ENCODE measurements at regions not wholly inside any gene's neighbourhood (a gene's known extent, or its start where the extent isn't known, plus 50 kb on each side); places are given as distances from the start of the nearest gene placed in this dataset.

DNA sequence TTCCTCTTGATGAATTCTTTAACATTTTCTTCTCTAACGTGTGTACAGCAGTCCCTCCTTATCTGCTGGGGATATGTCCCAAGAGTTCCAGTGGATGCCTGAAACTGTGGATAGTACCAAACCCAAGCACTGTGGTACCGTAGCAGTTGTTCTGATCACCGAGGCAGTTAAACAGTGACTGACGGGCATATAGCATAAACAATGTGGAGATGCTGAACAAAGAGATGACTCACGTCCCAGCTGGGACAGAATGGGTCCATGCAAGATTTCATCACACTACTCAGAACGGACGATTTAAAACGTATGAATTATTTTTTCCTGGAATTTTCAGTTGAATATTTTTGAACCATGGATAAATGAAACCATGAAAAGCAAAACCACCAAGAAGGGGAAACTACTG lies 54.5 kb upstream of the SPAG16 start (continued):
- no peak for TF ChIP-seq E4F1 (IDR thresholded peaks at IDR 0.05; ENCODE audit: borderline replicate concordance, partially characterized antibody)
- TF ChIP-seq, protein P1, sequence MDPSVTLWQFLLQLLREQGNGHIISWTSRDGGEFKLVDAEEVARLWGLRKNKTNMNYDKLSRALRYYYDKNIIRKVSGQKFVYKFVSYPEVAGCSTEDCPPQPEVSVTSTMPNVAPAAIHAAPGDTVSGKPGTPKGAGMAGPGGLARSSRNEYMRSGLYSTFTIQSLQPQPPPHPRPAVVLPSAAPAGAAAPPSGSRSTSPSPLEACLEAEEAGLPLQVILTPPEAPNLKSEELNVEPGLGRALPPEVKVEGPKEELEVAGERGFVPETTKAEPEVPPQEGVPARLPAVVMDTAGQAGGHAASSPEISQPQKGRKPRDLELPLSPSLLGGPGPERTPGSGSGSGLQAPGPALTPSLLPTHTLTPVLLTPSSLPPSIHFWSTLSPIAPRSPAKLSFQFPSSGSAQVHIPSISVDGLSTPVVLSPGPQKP (IDR thresholded peaks at IDR 0.05; ENCODE audit: low read depth, low read length): no peak
- TF ChIP-seq PKNOX1 (IDR thresholded peaks at IDR 0.05): peak; percentile 70
- TF ChIP-seq, protein P2, sequence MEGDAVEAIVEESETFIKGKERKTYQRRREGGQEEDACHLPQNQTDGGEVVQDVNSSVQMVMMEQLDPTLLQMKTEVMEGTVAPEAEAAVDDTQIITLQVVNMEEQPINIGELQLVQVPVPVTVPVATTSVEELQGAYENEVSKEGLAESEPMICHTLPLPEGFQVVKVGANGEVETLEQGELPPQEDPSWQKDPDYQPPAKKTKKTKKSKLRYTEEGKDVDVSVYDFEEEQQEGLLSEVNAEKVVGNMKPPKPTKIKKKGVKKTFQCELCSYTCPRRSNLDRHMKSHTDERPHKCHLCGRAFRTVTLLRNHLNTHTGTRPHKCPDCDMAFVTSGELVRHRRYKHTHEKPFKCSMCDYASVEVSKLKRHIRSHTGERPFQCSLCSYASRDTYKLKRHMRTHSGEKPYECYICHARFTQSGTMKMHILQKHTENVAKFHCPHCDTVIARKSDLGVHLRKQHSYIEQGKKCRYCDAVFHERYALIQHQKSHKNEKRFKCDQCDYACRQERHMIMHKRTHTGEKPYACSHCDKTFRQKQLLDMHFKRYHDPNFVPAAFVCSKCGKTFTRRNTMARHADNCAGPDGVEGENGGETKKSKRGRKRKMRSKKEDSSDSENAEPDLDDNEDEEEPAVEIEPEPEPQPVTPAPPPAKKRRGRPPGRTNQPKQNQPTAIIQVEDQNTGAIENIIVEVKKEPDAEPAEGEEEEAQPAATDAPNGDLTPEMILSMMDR (IDR thresholded peaks at IDR 0.05 in 2 of 3, conservative IDR thresholded peaks at IDR 0.05 in 1 of 3; ENCODE audit: control insufficient read depth in 2 of 3, extremely low read depth in 1 of 3, insufficient read depth in 1 of 3, low read depth in 3 of 3, low read length in 3 of 3): no peak
- peak; percentile 41; the same call in 1 of the 2 replicates for TF ChIP-seq PML (IDR thresholded peaks at IDR 0.05; ENCODE audit: low read length)
- TF ChIP-seq SMAD5 (IDR thresholded peaks at IDR 0.05; ENCODE audit: low read depth): 0 out of 2 replicates have a peak, but pooled peaks have one; percentile 42
- TF ChIP-seq YBX1 (IDR thresholded peaks at IDR 0.05): no peak
- TF ChIP-seq ZZZ3 (IDR thresholded peaks at IDR 0.05; ENCODE audit: control insufficient read depth, insufficient read length, low read depth): no peak
- no peak for TF ChIP-seq BRCA1 (IDR thresholded peaks at IDR 0.05; ENCODE audit: low read depth, low read length)
- 0 out of 2 replicates have a peak, but pooled peaks have one; percentile 9 for TF ChIP-seq ASH2L (IDR thresholded peaks at IDR 0.05; ENCODE audit: borderline replicate concordance, low read depth)
- 0 out of 2 replicates have a peak, but pooled peaks have one; percentile 2 for TF ChIP-seq MEF2A (IDR thresholded peaks at IDR 0.05; ENCODE audit: insufficient read depth, low read depth, low read length)
- TF ChIP-seq NFIC (IDR thresholded peaks at IDR 0.05; ENCODE audit: low read depth, low read length): peak; percentile 31; the same call in 1 of the 2 replicates
- TF ChIP-seq NBN (IDR thresholded peaks at IDR 0.05): no peak

Data from GM12878 (cell line).